Liver (tissue), 3 donors: ENCODE measurements at regions not wholly inside any gene's neighbourhood (a gene's known extent, or its start where the extent isn't known, plus 50 kb on each side); places are given as distances from the start of the nearest gene placed in this dataset.

Experiments
- ATF3 ChIP-seq: IDR thresholded peaks from 2 replicates; pipeline ENCODE4 v1.6.1; 2016; ENCODE audit warnings: antibody characterized with exemption
- EGR1 ChIP-seq, 2 donors: IDR thresholded peaks; 2 replicates each; pipeline ENCODE4 v1.6.1; 2016 to 2018; ENCODE audit warnings: antibody characterized with exemption in 2 of 2, low read depth in 2 of 2
- FOXA1 ChIP-seq: IDR thresholded peaks from 2 replicates; pipeline ENCODE4 v1.6.1; 2016; ENCODE audit warnings: antibody characterized with exemption
- GABPA ChIP-seq, 2 donors: IDR thresholded peaks in 1 of 2; conservative IDR thresholded peaks in 1 of 2; 2 replicates each; pipeline ENCODE4 v1.6.1; 2016; ENCODE audit warnings: antibody characterized with exemption in 2 of 2, mild to moderate bottlenecking in 1 of 2, moderate library complexity in 1 of 2
- HNF4A ChIP-seq, 2 donors: conservative IDR thresholded peaks; 2 replicates each; pipeline ENCODE4 v1.6.1; 2016; ENCODE audit warnings: antibody characterized with exemption in 2 of 2, mild to moderate bottlenecking in 2 of 2
- JUND ChIP-seq, 2 donors: IDR thresholded peaks; 2 replicates each; pipeline ENCODE4 v1.6.1; 2016; ENCODE audit warnings: antibody characterized with exemption in 2 of 2
- RAD21 ChIP-seq, 2 donors: IDR thresholded peaks; 2 replicates each; pipeline ENCODE4 v1.6.1; 2016; ENCODE audit warnings: antibody characterized with exemption in 2 of 2, mild to moderate bottlenecking in 2 of 2
- REST ChIP-seq: IDR thresholded peaks from 2 replicates; pipeline ENCODE4 v1.6.1; 2016; ENCODE audit warnings: antibody characterized with exemption, mild to moderate bottlenecking
- SP1 ChIP-seq: IDR thresholded peaks from 2 replicates; pipeline ENCODE4 v1.6.1; 2018; ENCODE audit warnings: antibody characterized with exemption, mild to moderate bottlenecking
- TAF1 ChIP-seq: conservative IDR thresholded peaks from 2 replicates; pipeline ENCODE4 v1.6.1; 2016; ENCODE audit warnings: antibody characterized with exemption, mild to moderate bottlenecking
- YY1 ChIP-seq: IDR thresholded peaks from 2 replicates; pipeline ENCODE4 v1.6.1; 2016; ENCODE audit warnings: antibody characterized with exemption, mild to moderate bottlenecking
- ZBTB33 ChIP-seq: IDR thresholded peaks from 2 replicates; pipeline ENCODE4 v1.6.1; 2016; ENCODE audit warnings: antibody characterized with exemption
- TF ChIP-seq, protein P1 (sequence below): fragments of 150-350 bp; IDR thresholded peaks from 2 replicates; pipeline ENCODE4 v1.5.1; 2017; ENCODE audit warnings: improper control_type of control experiment, low read depth, low read length; ENCODE audit not compliant: missing input control
- TF ChIP-seq, protein P2 (sequence below): IDR thresholded peaks from 2 replicates; pipeline ENCODE4 v1.6.1; 2016; ENCODE audit warnings: antibody characterized with exemption
- donor health status: healthy.
- donor health status: healthy.

DNA sequence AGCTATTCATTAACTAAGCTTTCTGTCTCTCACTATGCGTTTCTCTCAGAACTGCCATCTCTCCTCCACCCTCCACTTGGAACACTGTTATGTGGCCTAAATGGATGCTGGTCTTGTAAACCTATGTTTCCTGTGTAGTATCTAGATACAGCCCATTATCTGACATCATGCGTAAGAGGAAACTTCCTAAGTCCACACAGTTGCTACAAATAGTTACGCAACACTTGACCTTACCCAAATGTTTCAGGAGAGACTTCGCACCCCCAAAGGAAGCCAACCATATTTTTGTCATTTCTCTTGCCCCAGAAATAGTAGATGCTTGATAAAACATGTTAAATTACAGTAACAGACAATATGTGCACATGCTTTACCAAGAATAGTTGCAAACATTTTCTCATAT lies 87.2 kb upstream of the TPRG1 start:
- TF ChIP-seq TAF1 (no peak), SP1 (no peak), RAD21 (IDR thresholded peaks at IDR 0.05) (no peak), FOXA1 (no peak), GABPA (IDR thresholded peaks at IDR 0.05 in 1 of 2, conservative IDR thresholded peaks at IDR 0.05 in 1 of 2) (no peak), YY1 (no peak), EGR1 (IDR thresholded peaks at IDR 0.05; ENCODE audit: low read depth in 2 of 2) (no peak), JUND (IDR thresholded peaks at IDR 0.05) (no peak), ZBTB33 (no peak), REST (no peak), HNF4A (conservative IDR thresholded peaks at IDR 0.05) (no peak), ATF3 (no peak)
- TF ChIP-seq, protein P1, sequence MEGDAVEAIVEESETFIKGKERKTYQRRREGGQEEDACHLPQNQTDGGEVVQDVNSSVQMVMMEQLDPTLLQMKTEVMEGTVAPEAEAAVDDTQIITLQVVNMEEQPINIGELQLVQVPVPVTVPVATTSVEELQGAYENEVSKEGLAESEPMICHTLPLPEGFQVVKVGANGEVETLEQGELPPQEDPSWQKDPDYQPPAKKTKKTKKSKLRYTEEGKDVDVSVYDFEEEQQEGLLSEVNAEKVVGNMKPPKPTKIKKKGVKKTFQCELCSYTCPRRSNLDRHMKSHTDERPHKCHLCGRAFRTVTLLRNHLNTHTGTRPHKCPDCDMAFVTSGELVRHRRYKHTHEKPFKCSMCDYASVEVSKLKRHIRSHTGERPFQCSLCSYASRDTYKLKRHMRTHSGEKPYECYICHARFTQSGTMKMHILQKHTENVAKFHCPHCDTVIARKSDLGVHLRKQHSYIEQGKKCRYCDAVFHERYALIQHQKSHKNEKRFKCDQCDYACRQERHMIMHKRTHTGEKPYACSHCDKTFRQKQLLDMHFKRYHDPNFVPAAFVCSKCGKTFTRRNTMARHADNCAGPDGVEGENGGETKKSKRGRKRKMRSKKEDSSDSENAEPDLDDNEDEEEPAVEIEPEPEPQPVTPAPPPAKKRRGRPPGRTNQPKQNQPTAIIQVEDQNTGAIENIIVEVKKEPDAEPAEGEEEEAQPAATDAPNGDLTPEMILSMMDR: no peak
- TF ChIP-seq, protein P2, sequence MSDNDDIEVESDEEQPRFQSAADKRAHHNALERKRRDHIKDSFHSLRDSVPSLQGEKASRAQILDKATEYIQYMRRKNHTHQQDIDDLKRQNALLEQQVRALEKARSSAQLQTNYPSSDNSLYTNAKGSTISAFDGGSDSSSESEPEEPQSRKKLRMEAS: no peak
